ENCODE measurements at regions not wholly inside any gene's neighbourhood (a gene's known extent, or its start where the extent isn't known, plus 50 kb on each side); places are given as distances from the start of the nearest gene placed in this dataset.

GRCh38 chr5:88602584-88602983 lies 280.4 kb downstream of the MEF2C start:
- H3K36me3 Mint-ChIP-seq (ENCODE audit: low read depth), result no peaks in the 10 kb centered on the region
- no peak overlapping the region for H3K27ac Mint-ChIP-seq (ENCODE audit: unreplicated experiment)
- H3K4me3 Mint-ChIP-seq (ENCODE audit: unreplicated experiment), result no peak overlapping the region

GRCh38 chr5:88594441-88594840 lies 288.5 kb downstream of the MEF2C start:
- Mint-ChIP-seq H3K4me3 (ENCODE audit: unreplicated experiment) (no peak overlapping the region), H3K4me1 (ENCODE audit: low read depth) (no peaks in the 10 kb centered on the region), H3K36me3 (ENCODE audit: low read depth) (no peaks in the 10 kb centered on the region), H3K27ac (ENCODE audit: unreplicated experiment) (no peak overlapping the region), H3K9me3 (ENCODE audit: low read depth) (peaks cover 2% of the 10 kb centered on the region), H3K27me3 (ENCODE audit: low read depth) (peaks cover 13% of the 10 kb centered on the region)
- no peak for TF ChIP-seq CTCF (IDR thresholded peaks at IDR 0.05)
- no peak for DNase-seq (ENCODE audit: low spot score)

More at GRCh38 chr5:88602584-88602983, 280.4 kb downstream of the MEF2C start:
- TF ChIP-seq CTCF (IDR thresholded peaks at IDR 0.05), result peak; percentile 41
- H3K9me3 Mint-ChIP-seq (ENCODE audit: low read depth), result peaks cover 5% of the 10 kb centered on the region
- H3K4me1 Mint-ChIP-seq (ENCODE audit: low read depth), result no peaks in the 10 kb centered on the region
- DNase-seq (ENCODE audit: low spot score), result no peak
- peaks cover 7% of the 10 kb centered on the region for H3K27me3 Mint-ChIP-seq (ENCODE audit: low read depth)

- peaks cover 2% of the 10 kb centered on the region for H3K36me3 Mint-ChIP-seq (ENCODE audit: low read depth)
- H3K4me3 Mint-ChIP-seq (ENCODE audit: unreplicated experiment), result no peak overlapping the region
- H3K27me3 Mint-ChIP-seq (ENCODE audit: low read depth), result no peaks in the 10 kb centered on the region
- H3K4me1 Mint-ChIP-seq (ENCODE audit: low read depth), result no peaks in the 10 kb centered on the region
- DNase-seq (ENCODE audit: low spot score), result no peak
- H3K9me3 Mint-ChIP-seq (ENCODE audit: low read depth), result peaks cover 18% of the 10 kb centered on the region
- no peak for TF ChIP-seq CTCF (IDR thresholded peaks at IDR 0.05)
- no peak overlapping the region for H3K27ac Mint-ChIP-seq (ENCODE audit: unreplicated experiment)
Measured at GRCh38 chr5:88588609-88589008, 294.4 kb downstream of the MEF2C start.

GRCh38 chr5:88583471-88583870 lies 299.5 kb downstream of the MEF2C start:
- Mint-ChIP-seq H3K4me1 (ENCODE audit: low read depth) (no peaks in the 10 kb centered on the region), H3K36me3 (ENCODE audit: low read depth) (no peaks in the 10 kb centered on the region), H3K27me3 (ENCODE audit: low read depth) (no peaks in the 10 kb centered on the region)

GRCh38 chr5:88558366-88558765 lies 289.7 kb upstream of the TMEM161B start:
- Mint-ChIP-seq H3K36me3 (ENCODE audit: low read depth) (no peaks in the 10 kb centered on the region), H3K27ac (ENCODE audit: unreplicated experiment) (no peak overlapping the region), H3K27me3 (ENCODE audit: low read depth) (peaks cover 2% of the 10 kb centered on the region), H3K4me3 (ENCODE audit: unreplicated experiment) (no peak overlapping the region), H3K4me1 (ENCODE audit: low read depth) (no peaks in the 10 kb centered on the region), H3K9me3 (ENCODE audit: low read depth) (no peaks in the 10 kb centered on the region)
- DNase-seq (ENCODE audit: low spot score), result no peak
- no peak for TF ChIP-seq CTCF (IDR thresholded peaks at IDR 0.05)

More at GRCh38 chr5:88583471-88583870, 299.5 kb downstream of the MEF2C start:
- Mint-ChIP-seq H3K9me3 (ENCODE audit: low read depth) (peaks cover 8% of the 10 kb centered on the region), H3K4me3 (ENCODE audit: unreplicated experiment) (no peak overlapping the region), H3K27ac (ENCODE audit: unreplicated experiment) (no peak overlapping the region)
- TF ChIP-seq CTCF (IDR thresholded peaks at IDR 0.05), result no peak
- DNase-seq (ENCODE audit: low spot score), result no peak
